Thyroid gland (tissue), 4 donors: ENCODE measurements at regions not wholly inside any gene's neighbourhood (a gene's known extent, or its start where the extent isn't known, plus 50 kb on each side); places are given as distances from the start of the nearest gene placed in this dataset.

ENCODE experiments used
- DNase-seq, 2 donors: peaks; one replicate each; pipeline ENCODE4 v3.0.0-alpha.2; 2019
- H3K27ac ChIP-seq, 3 donors: fragments of 200-600 bp; sonication (generic); 1 replicate in 2 of 3; 2 replicates in 1 of 3; pipeline ENCODE4 v1.5.1; 2016 to 2019; ENCODE audit warnings: mild to moderate bottlenecking in 1 of 3, moderate library complexity in 1 of 3
- H3K27me3 ChIP-seq: fragments of 200-600 bp; sonication (generic); one replicate; pipeline ENCODE4 v1.5.1; 2019
- H3K36me3 ChIP-seq, 2 donors: fragments of 200-600 bp; sonication (generic); one replicate each; pipeline ENCODE4 v1.5.1; 2016 to 2019
- H3K4me1 ChIP-seq, 2 donors: fragments of 200-600 bp; sonication (generic); one replicate each; pipeline ENCODE4 v1.5.1; 2017 to 2019
- H3K4me3 ChIP-seq, 3 donors: fragments of 200-600 bp; sonication (generic); replicated peaks in 1 of 3; 1 replicate in 2 of 3; 2 replicates in 1 of 3; pipeline ENCODE4 v1.5.1; 2016; ENCODE audit warnings: mild to moderate bottlenecking in 1 of 3
- H3K9me3 ChIP-seq: fragments of 200-600 bp; sonication (generic); one replicate; pipeline ENCODE4 v1.5.1; 2017
- CTCF ChIP-seq, 6 experiments: fragments of 200-600 bp in 3 of 6; fragments of 450-650 bp in 3 of 6; sonication (generic) in 3 of 6; IDR thresholded peaks; one replicate each; pipeline ENCODE4 v1.5.1; 2016 to 2019; ENCODE audit warnings: antibody characterized with exemption in 6 of 6, mild to moderate bottlenecking in 2 of 6, inconsistent platforms in 1 of 6, moderate library complexity in 1 of 6
- POLR2A ChIP-seq, 2 donors: fragments of 450-650 bp; IDR thresholded peaks; one replicate each; pipeline ENCODE4 v1.6.1; 2017; ENCODE audit warnings: antibody characterized with exemption in 2 of 2, mild to moderate bottlenecking in 2 of 2, moderate library complexity in 1 of 2
- WGBS, 2 donors: methylation state at CpG; one replicate each; pipeline ENCODE4 v1.1.5; 2017; 5-methylcytosine and 5-hydroxymethylcytosine counted together
- intact Hi-C: fragments of 100-400 bp; cut with DNase I; formaldehyde crosslinking; loops from one replicate; pipeline ENCODE4 v1.15.1; 2023

DNA sequence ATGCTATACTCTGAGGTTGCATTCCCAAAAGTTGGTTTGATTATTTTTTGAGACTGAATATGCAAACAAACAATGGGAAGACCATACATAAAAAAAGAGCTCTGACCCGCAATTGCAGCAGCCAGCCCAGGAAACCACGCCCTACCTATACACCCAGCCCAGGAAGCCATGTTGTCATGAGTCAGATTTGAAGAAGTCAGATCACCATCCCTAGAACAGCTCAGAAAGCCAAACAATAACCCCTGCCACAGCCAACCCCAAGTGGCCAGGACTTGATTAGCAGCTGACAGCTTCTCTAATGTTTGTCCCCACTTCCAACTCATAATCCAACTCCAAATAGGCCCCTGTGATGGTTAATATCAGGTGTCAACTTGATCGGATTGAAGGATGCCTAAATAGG lies 621.9 kb downstream of the NPHP4 start:
- WGBS, 2 donors: 81 to 86% methylated on average over 3 of the region's 3 CpGs
- Histone ChIP-seq H3K9me3 (no peaks in the 10 kb centered on the region), H3K27ac (no peak overlapping the region), H3K36me3 (no peaks in the 10 kb centered on the region), H3K4me3 (no peak overlapping the region), H3K27me3 (no peaks in the 10 kb centered on the region), H3K4me1 (peaks cover 5 to 10% of the 10 kb centered on the region in 2 donors)
- no peak for DNase-seq
- intact Hi-C loops: no loop called here
- no peak for TF ChIP-seq CTCF (IDR thresholded peaks at IDR 0.05)
- no peak for TF ChIP-seq POLR2A (IDR thresholded peaks at IDR 0.05)

- Histone ChIP-seq H3K4me3 (no peak overlapping the region), H3K9me3 (no peaks in the 10 kb centered on the region), H3K4me1 (peaks cover 5 to 10% of the 10 kb centered on the region in 2 donors), H3K36me3 (no peaks in the 10 kb centered on the region), H3K27ac (no peak overlapping the region), H3K27me3 (no peaks in the 10 kb centered on the region)
- intact Hi-C loops: no loop called here
- WGBS, 2 donors: 53 to 63% methylated on average over 1 of the region's 1 CpG
- no peak for TF ChIP-seq CTCF (IDR thresholded peaks at IDR 0.05)
- no peak for TF ChIP-seq POLR2A (IDR thresholded peaks at IDR 0.05)
- no peak for DNase-seq
Observed at GRCh38 chr1:5369223-5369622, 623.0 kb downstream of the NPHP4 start.

- no peaks in the 10 kb centered on the region for H3K36me3 ChIP-seq
- H3K9me3 ChIP-seq: no peaks in the 10 kb centered on the region
- DNase-seq: no peak
- intact Hi-C loops: no loop called here
- no peaks in the 10 kb centered on the region for H3K27me3 ChIP-seq
- no peak overlapping the region for H3K27ac ChIP-seq
- H3K4me1 ChIP-seq: peaks cover 5 to 10% of the 10 kb centered on the region in 2 donors
- TF ChIP-seq CTCF (IDR thresholded peaks at IDR 0.05) (no peak), POLR2A (IDR thresholded peaks at IDR 0.05) (no peak)
- WGBS, 2 donors: 86 to 91% methylated on average over 5 of the region's 5 CpGs
- no peak overlapping the region for H3K4me3 ChIP-seq
Observed at GRCh38 chr1:5368201-5368600, 624.0 kb downstream of the NPHP4 start.

- no peaks in the 10 kb centered on the region for H3K27me3 ChIP-seq
- DNase-seq: no peak
Observed at GRCh38 chr1:5367306-5367705, 624.9 kb downstream of the NPHP4 start.

GRCh38 chr1:5365751-5366150 lies 626.5 kb downstream of the NPHP4 start:
- no peak for DNase-seq
- 78 to 80% methylated on average over 5 of the region's 5 CpGs for WGBS, 2 donors
- H3K27ac ChIP-seq: no peak overlapping the region
- H3K4me1 ChIP-seq: peaks cover 5 to 10% of the 10 kb centered on the region in 2 donors
- no peaks in the 10 kb centered on the region for H3K9me3 ChIP-seq
- no peak for TF ChIP-seq CTCF (IDR thresholded peaks at IDR 0.05)
- no peak for TF ChIP-seq POLR2A (IDR thresholded peaks at IDR 0.05)
- no peaks in the 10 kb centered on the region for H3K36me3 ChIP-seq
- no peak overlapping the region for H3K4me3 ChIP-seq
- intact Hi-C loops: no loop called here
- H3K27me3 ChIP-seq: no peaks in the 10 kb centered on the region

More at GRCh38 chr1:5367306-5367705, 624.9 kb downstream of the NPHP4 start:
- H3K27ac ChIP-seq: no peak overlapping the region
- intact Hi-C loops: no loop called here
- no peaks in the 10 kb centered on the region for H3K36me3 ChIP-seq
- 86 to 89% methylated on average over 6 of the region's 6 CpGs for WGBS, 2 donors
- no peak overlapping the region for H3K4me3 ChIP-seq
- H3K9me3 ChIP-seq: no peaks in the 10 kb centered on the region
- TF ChIP-seq POLR2A (IDR thresholded peaks at IDR 0.05) (no peak), CTCF (IDR thresholded peaks at IDR 0.05) (no peak)
- H3K4me1 ChIP-seq: peaks cover 5 to 10% of the 10 kb centered on the region in 2 donors
